Sigmoid colon (tissue), 6 donors: ENCODE measurements at regions not wholly inside any gene's neighbourhood (a gene's known extent, or its start where the extent isn't known, plus 50 kb on each side); places are given as distances from the start of the nearest gene placed in this dataset.

ENCODE experiments used
- DNase-seq: peaks from one replicate; pipeline ENCODE4 v3.0.0-alpha.2; 2019
- H3K27ac ChIP-seq, 4 donors: fragments of 200-600 bp; sonication (generic); one replicate each; pipeline ENCODE4 v1.5.1; 2016 to 2019; ENCODE audit warnings: mild to moderate bottlenecking in 1 of 4
- H3K27me3 ChIP-seq, 3 donors: fragments of 200-600 bp; sonication (generic); one replicate each; pipeline ENCODE4 v1.5.1; 2019; ENCODE audit warnings: mild to moderate bottlenecking in 1 of 3
- H3K36me3 ChIP-seq, 4 donors: fragments of 200-600 bp; sonication (generic); one replicate each; pipeline ENCODE4 v1.5.1; 2016 to 2019
- H3K4me1 ChIP-seq, 4 donors: fragments of 200-600 bp; sonication (generic); one replicate each; pipeline ENCODE4 v1.5.1; 2017 to 2019
- H3K4me3 ChIP-seq, 4 donors: fragments of 200-600 bp; sonication (generic); one replicate each; pipeline ENCODE4 v1.5.1; 2017 to 2019; ENCODE audit warnings: mild to moderate bottlenecking in 2 of 4, moderate library complexity in 1 of 4
- H3K9me3 ChIP-seq, 4 donors: fragments of 200-600 bp in 3 of 4; sonication (generic) in 3 of 4; one replicate each; pipeline versions ENCODE4 v1.5.1 to v1.6.1; 2013 to 2019
- CTCF ChIP-seq, 4 experiments: fragments of 450-650 bp in 3 of 4; fragments of 200-600 bp in 1 of 4; IDR thresholded peaks; one replicate each; pipeline ENCODE4 v1.5.1; 2016 to 2019; ENCODE audit warnings: antibody characterized with exemption in 4 of 4, mild to moderate bottlenecking in 3 of 4, moderate library complexity in 2 of 4
- EP300 ChIP-seq, 4 donors: sonication (generic); formaldehyde crosslinking; IDR thresholded peaks; one replicate each; pipeline ENCODE4 v1.6.1; 2017; ENCODE audit warnings: antibody characterized with exemption in 4 of 4
- POLR2A ChIP-seq, 2 donors: fragments of 450-650 bp; IDR thresholded peaks; one replicate each; pipeline ENCODE4 v1.6.1; 2016; ENCODE audit warnings: antibody characterized with exemption in 2 of 2, mild to moderate bottlenecking in 2 of 2, moderate library complexity in 2 of 2
- POLR2AphosphoS5 ChIP-seq, 4 donors: sonication (generic); formaldehyde crosslinking; IDR thresholded peaks; one replicate each; pipeline ENCODE4 v1.6.1; 2017; ENCODE audit warnings: antibody characterized with exemption in 4 of 4
- WGBS, 2 donors: extraction: QIAGEN DNeasy Blood & Tissue Kit; methylation state at CpG; one replicate each; pipeline ENCODE4 v1.1.7; 2013; 5-methylcytosine and 5-hydroxymethylcytosine counted together
- intact Hi-C: fragments of 100-400 bp; cut with DNase I; formaldehyde crosslinking; loops from one replicate; pipeline ENCODE4 v1.15.1; 2023
- donor health status: healthy with polysubstance abuse.
- donor health status: healthy.

GRCh38 chr20:56157530-56158203 lies 90.9 kb upstream of the MC3R start:
- no peak overlapping the region for H3K4me3 ChIP-seq
- no peaks in the 10 kb centered on the region for H3K9me3 ChIP-seq
- no peak for DNase-seq
- TF ChIP-seq POLR2AphosphoS5 (IDR thresholded peaks at IDR 0.05) (no peak), POLR2A (IDR thresholded peaks at IDR 0.05) (no peak), CTCF (IDR thresholded peaks at IDR 0.05) (no peak), EP300 (IDR thresholded peaks at IDR 0.05) (no peak)
- H3K4me1 ChIP-seq = no peaks in the 10 kb centered on the region
- H3K27ac ChIP-seq = no peak overlapping the region
- no peaks in the 10 kb centered on the region for H3K36me3 ChIP-seq
- 17 to 52% methylated on average over 12 of the region's 12 CpGs for WGBS, 2 donors
- intact Hi-C loops = no loop called here
- H3K27me3 ChIP-seq = no peaks in the 10 kb centered on the region

- WGBS, 2 donors = 84 to 88% methylated on average over 1 of the region's 1 CpG
- Histone ChIP-seq H3K36me3 (no peaks in the 10 kb centered on the region), H3K4me3 (no peak overlapping the region), H3K27ac (no peak overlapping the region), H3K4me1 (no peaks in the 10 kb centered on the region), H3K9me3 (no peaks in the 10 kb centered on the region), H3K27me3 (no peaks in the 10 kb centered on the region)
- intact Hi-C loops = no loop called here
- no peak for DNase-seq
- TF ChIP-seq POLR2AphosphoS5 (IDR thresholded peaks at IDR 0.05) (no peak), POLR2A (IDR thresholded peaks at IDR 0.05) (no peak), CTCF (IDR thresholded peaks at IDR 0.05) (no peak), EP300 (IDR thresholded peaks at IDR 0.05) (no peak)
Measured at GRCh38 chr20:56158489-56158888, 90.0 kb upstream of the MC3R start.

- no peak for TF ChIP-seq EP300 (IDR thresholded peaks at IDR 0.05)
- no peak for TF ChIP-seq POLR2AphosphoS5 (IDR thresholded peaks at IDR 0.05)
- no peak for TF ChIP-seq CTCF (IDR thresholded peaks at IDR 0.05)
- TF ChIP-seq POLR2A (IDR thresholded peaks at IDR 0.05) = no peak
- 34 to 53% methylated on average over 6 of the region's 6 CpGs for WGBS, 2 donors
- H3K27ac ChIP-seq = no peak overlapping the region
Measured at GRCh38 chr20:56160956-56161355, 87.6 kb upstream of the MC3R start.

GRCh38 chr20:56163806-56164205 lies 84.7 kb upstream of the MC3R start:
- H3K36me3 ChIP-seq = no peaks in the 10 kb centered on the region
- TF ChIP-seq POLR2A (IDR thresholded peaks at IDR 0.05) = no peak
- no peak overlapping the region for H3K4me3 ChIP-seq
- no peaks in the 10 kb centered on the region for H3K4me1 ChIP-seq
- H3K27me3 ChIP-seq = no peaks in the 10 kb centered on the region
- intact Hi-C loops = no loop called here
- 67 to 71% methylated on average over 6 of the region's 6 CpGs for WGBS, 2 donors
- no peaks in the 10 kb centered on the region for H3K9me3 ChIP-seq
- H3K27ac ChIP-seq = no peak overlapping the region
- no peak for DNase-seq

More at GRCh38 chr20:56160956-56161355, 87.6 kb upstream of the MC3R start:
- H3K9me3 ChIP-seq = no peaks in the 10 kb centered on the region
- intact Hi-C loops = no loop called here
- no peaks in the 10 kb centered on the region for H3K27me3 ChIP-seq
- no peak for DNase-seq
- H3K4me3 ChIP-seq = no peak overlapping the region
- no peaks in the 10 kb centered on the region for H3K36me3 ChIP-seq
- H3K4me1 ChIP-seq = no peaks in the 10 kb centered on the region

GRCh38 chr20:56166781-56167465 lies 81.6 kb upstream of the MC3R start:
- Histone ChIP-seq H3K36me3 (no peaks in the 10 kb centered on the region), H3K9me3 (no peaks in the 10 kb centered on the region), H3K27ac (no peak overlapping the region), H3K4me1 (no peaks in the 10 kb centered on the region), H3K4me3 (no peak overlapping the region), H3K27me3 (no peaks in the 10 kb centered on the region)
- DNase-seq = no peak
- intact Hi-C loops = no loop called here
- 71 to 88% methylated on average over 15 of the region's 15 CpGs for WGBS, 2 donors
- TF ChIP-seq EP300 (IDR thresholded peaks at IDR 0.05) (no peak), CTCF (IDR thresholded peaks at IDR 0.05) (no peak), POLR2A (IDR thresholded peaks at IDR 0.05) (no peak), POLR2AphosphoS5 (IDR thresholded peaks at IDR 0.05) (no peak)
